GM18520 (cell line): ENCODE measurements at regions not wholly inside any gene's neighbourhood (a gene's known extent, or its start where the extent isn't known, plus 50 kb on each side); places are given as distances from the start of the nearest gene placed in this dataset.
"Not testable (repeated sequence)": the region's sequence is repeated elsewhere in the genome, so short reads cannot be mapped to it uniquely, and the experiment has no call there.

Experiments used
- ATAC-seq: cut with Tn5 transposase; IDR thresholded peaks from one replicate; pipeline ENCODE4 v1.9.1; 2021; ENCODE audit not compliant: unreplicated experiment

GRCh38 chr3:25844891-25845290 is 55.0 kb downstream of the OXSM start:
- no peak for ATAC-seq

DNA sequence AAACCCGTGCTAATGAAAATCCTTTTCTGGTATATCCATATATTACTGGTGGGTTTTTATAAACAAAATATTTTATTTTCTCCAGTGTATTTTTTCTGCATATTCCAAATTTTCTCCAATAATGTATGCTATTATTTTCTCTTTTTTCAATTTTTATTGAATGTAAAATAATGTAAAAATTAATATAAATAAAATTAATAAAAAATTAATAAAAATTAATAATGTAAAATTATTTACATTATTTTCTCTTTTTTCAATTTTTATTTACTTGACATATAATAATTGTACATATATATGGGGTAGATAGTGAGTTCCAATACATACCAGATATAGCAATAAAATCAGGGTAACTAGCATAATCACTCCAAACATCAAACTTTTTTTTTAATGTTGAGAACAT is 56.4 kb downstream of the OXSM start:
- ATAC-seq: no peak

GRCh38 chr3:25849091-25849490 is 59.2 kb downstream of the OXSM start:
- ATAC-seq: no peak

DNA sequence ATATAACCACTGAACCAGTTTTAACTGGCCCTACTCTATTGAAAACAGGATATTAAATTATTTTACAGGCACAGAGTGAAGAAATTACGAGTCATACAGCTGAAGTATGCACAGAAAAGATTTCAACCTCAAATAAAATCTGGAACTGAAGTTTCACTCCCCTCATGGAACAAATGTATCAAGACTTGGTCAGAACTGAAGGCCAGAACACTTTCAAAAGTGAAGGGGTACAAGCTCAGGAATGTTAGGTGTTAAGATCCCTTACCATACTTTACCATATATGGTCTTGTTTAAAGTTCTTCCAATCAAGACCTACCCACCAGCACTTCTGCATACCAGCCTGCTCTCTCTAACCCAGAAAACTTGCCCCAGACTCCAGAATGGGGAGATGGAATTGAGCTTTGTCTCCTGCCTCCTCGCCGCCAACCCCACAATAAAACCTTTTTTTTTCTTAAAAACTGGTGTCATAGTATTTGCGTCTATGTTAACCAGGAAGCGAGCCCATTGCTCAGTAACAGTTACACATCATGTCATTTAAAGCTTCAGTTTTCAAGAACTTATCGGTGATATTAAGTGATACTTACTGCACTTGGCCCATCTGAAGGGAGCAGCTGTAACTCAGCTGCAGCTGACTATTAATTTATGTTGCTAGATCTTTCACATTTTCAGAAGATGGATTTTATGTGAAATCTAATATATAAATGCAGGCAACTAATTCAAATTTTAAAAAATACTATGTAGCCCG is 59.9 kb downstream of the OXSM start:
- ATAC-seq: no peak

DNA sequence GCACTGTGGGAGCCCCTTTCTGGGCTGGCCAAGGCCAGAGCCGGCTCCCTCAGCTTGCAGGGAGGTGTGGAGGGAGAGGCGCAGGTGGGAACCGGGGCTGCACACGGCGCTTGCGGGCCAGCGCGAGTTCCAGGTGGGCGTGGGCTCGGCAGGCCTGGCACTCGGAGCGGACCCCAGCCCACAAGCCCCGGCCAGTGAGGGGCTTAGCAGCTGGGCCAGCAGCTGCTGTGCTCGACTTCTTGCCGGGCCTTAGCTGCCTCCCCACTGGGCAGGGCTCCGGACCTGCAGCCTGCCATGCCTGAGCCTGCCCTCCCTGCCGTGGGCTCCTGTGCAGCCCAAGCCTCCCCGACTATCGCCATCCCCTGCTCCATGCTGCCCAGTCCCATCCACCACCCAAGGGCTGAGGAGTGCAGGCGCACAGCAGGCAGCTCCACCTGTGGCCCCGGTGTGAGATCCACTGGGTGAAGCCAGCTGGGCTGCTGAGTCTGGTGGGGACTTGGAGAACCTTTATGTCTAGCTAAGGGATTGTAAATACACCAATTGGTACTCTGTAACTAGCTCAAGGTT is 61.9 kb downstream of the OXSM start:
- ATAC-seq: not testable (repeated sequence)

- no peak for ATAC-seq
These were observed 64.3 kb downstream of the OXSM start for GRCh38 chr3:25854214-25854613.

- ATAC-seq: no peak
These were observed 64.7 kb downstream of the OXSM start for GRCh38 chr3:25854635-25855034.

GRCh38 chr3:25855266-25855784 is 65.4 kb downstream of the OXSM start:
- ATAC-seq: no peak

DNA sequence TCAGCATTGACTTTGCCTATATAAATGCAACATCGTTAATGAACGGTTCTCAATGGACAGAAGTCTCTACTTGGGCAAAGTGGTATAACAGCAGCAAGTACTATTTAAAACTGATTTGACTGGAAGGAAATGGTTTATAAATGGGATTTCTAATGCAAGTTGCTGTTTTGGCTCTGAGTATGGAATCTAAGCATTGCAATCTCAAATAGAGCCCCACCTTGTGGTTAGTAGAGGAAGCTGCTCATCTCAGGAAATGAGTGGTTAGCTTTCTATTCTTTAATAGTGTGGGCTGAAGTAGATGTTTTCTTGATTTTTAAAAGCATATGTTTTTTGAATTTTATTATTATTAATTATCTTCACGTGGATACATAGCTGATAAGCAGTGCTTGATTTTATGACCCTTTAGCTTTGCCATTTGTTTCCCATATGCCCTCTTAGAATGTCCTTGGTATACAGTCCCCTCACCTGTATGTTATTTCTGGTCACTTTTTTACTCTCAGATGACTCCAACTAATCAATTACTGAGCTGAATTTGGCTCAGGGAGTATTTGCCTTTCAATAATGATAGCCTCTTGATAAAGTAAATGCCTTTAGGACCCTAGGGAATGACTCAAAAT is 67.1 kb downstream of the OXSM start:
- peak; percentile 87 for ATAC-seq

DNA sequence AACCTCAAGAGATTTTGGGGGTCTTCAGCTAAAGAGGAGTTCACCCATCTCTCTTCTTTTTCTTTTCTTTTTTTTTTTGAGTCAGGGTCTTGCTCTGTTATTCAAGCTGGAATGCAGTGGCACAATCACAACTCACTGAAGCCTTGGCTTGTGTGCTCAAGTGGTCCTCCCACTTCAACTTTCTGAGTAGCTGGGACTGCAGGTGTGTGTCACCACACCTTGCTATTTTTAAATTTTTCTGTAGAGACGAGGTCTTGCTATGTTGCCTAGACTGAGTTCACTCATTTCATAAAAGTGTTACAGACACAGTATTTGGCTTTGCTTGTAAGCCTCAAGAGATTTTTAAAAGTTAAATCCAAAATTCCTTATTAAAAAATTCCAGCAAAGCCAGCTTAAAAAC is 71.7 kb downstream of the OXSM start:
- no peak for ATAC-seq

DNA sequence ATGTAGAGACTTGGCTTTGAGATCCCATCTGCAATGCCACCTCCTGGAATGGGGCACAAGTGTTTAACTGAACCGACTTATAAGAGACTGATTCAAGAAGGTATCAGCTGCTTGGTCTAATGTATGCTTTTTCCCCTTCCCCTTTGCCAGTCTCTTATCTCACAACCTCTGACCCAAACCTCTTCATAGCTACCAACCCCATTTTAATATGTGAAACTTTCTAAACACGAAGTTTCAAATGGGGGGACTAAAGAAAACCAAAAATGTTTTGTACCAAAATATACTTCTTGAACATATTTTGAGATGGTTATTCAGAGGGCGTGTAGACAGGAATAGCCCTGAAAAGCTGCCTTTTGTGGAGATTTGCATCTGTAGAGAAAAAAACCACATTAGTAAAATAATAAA is 73.1 kb downstream of the OXSM start:
- no peak for ATAC-seq

GRCh38 chr3:25863416-25863959 is 73.6 kb downstream of the OXSM start:
- ATAC-seq: no peak

GRCh38 chr3:25870452-25870851 is 80.6 kb downstream of the OXSM start:
- no peak for ATAC-seq

GRCh38 chr3:25872200-25872877 is 82.4 kb downstream of the OXSM start:
- ATAC-seq: peak; percentile 87

GRCh38 chr3:25883492-25883891 is 93.6 kb downstream of the OXSM start:
- ATAC-seq: no peak

- no peak for ATAC-seq
These were observed 95.1 kb downstream of the OXSM start for GRCh38 chr3:25884981-25885380.

- no peak for ATAC-seq
These were observed 95.7 kb downstream of the OXSM start for GRCh38 chr3:25885544-25885943.

GRCh38 chr3:25887907-25888306 is 98.0 kb downstream of the OXSM start:
- ATAC-seq: no peak

GRCh38 chr3:25888892-25889524 is 99.1 kb downstream of the OXSM start:
- ATAC-seq: no peak

DNA sequence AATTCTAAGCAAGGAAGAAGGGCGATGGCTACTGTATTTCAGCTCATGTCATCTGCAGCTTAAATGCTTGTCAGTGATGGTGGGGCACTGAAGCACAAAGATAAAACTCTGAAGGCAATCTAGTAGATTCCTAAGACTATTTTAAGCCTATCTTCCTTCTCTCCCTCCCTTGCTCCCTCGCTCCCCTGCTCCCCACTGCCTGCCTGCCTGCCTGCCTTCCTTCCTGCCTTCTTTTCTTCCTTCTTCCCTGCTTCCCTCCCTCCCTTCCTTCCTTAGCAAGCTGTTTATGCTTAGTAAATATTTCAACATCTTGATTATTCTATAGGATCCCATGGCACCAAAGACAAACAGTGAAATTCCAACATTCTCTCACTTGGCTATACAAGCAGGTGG is 99.6 kb downstream of the OXSM start:
- no peak for ATAC-seq

DNA sequence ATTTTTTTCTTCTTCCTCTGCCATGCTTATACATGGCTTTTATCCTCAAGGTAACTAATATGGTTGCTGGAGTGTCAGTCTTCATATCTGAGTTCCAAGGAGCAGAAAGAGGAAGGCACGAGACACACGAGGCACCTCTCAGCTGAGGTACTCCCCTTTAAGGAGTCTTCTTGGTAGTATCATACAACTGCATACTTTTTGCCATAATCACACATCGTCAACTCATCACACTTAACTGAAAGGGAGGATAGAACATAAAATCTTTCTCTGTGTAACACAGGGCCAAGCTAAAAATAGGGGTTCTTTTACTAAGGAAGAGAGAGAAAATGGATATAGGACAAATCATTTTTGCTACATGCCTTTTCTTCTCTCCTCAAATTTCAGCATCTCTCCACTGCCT is 104.2 kb downstream of the OXSM start:
- no peak for ATAC-seq
